ENCODE measurements at regions not wholly inside any gene's neighbourhood (a gene's known extent, or its start where the extent isn't known, plus 50 kb on each side); places are given as distances from the start of the nearest gene placed in this dataset.

- peaks cover 0 to 2% of the 10 kb centered on the region in 2 donors for H3K27me3 Mint-ChIP-seq
- ChIA-PET POLR2A (no interaction called here), CTCF (no interaction called here)
- no peak overlapping the region for H3K4me3 ChIP-seq (ENCODE audit: low read length)
- H3K36me3 Mint-ChIP-seq: no peaks in the 10 kb centered on the region
- H3K36me3 ChIP-seq (ENCODE audit: insufficient read depth, low read length): no peaks in the 10 kb centered on the region
- H3K4me3 Mint-ChIP-seq: no peak overlapping the region
- H3K27ac Mint-ChIP-seq: no peak overlapping the region
- H3K9me3 ChIP-seq (ENCODE audit: low read length): no peaks in the 10 kb centered on the region
- no peak overlapping the region for H3K27ac ChIP-seq (ENCODE audit: low read depth, low read length)
- no peak for DNase-seq
- no peaks in the 10 kb centered on the region for H3K27me3 ChIP-seq (ENCODE audit: insufficient read depth, low read length, poor library complexity, severe bottlenecking)
- no peaks in the 10 kb centered on the region for H3K4me1 Mint-ChIP-seq
- peaks cover 0 to 9% (median 0%) of the 10 kb centered on the region in 5 donors for H3K9me3 Mint-ChIP-seq
- no peaks in the 10 kb centered on the region for H3K4me1 ChIP-seq (ENCODE audit: insufficient read depth, low read length)
These were observed 233.3 kb downstream of the C1D start for GRCh38 chr2:67829470-67829869.

- ChIA-PET CTCF (no interaction called here), POLR2A (no interaction called here)
- Histone ChIP-seq H3K36me3 (ENCODE audit: insufficient read depth, low read length) (no peaks in the 10 kb centered on the region), H3K9me3 (ENCODE audit: low read length) (no peaks in the 10 kb centered on the region), H3K4me3 (ENCODE audit: low read length) (no peak overlapping the region), H3K4me1 (ENCODE audit: insufficient read depth, low read length) (no peaks in the 10 kb centered on the region), H3K27ac (ENCODE audit: low read depth, low read length) (no peak overlapping the region), H3K27me3 (ENCODE audit: insufficient read depth, low read length, poor library complexity, severe bottlenecking) (no peaks in the 10 kb centered on the region)
- no peak overlapping the region for H3K4me3 Mint-ChIP-seq
- no peaks in the 10 kb centered on the region for H3K4me1 Mint-ChIP-seq
- H3K9me3 Mint-ChIP-seq: peaks cover 0 to 4% (median 0%) of the 10 kb centered on the region in 5 donors
- no peaks in the 10 kb centered on the region for H3K36me3 Mint-ChIP-seq
- no peaks in the 10 kb centered on the region for H3K27me3 Mint-ChIP-seq
- DNase-seq: no peak
- H3K27ac Mint-ChIP-seq: no peak overlapping the region
These were observed 229.2 kb downstream of the C1D start for GRCh38 chr2:67833632-67834031.

DNA sequence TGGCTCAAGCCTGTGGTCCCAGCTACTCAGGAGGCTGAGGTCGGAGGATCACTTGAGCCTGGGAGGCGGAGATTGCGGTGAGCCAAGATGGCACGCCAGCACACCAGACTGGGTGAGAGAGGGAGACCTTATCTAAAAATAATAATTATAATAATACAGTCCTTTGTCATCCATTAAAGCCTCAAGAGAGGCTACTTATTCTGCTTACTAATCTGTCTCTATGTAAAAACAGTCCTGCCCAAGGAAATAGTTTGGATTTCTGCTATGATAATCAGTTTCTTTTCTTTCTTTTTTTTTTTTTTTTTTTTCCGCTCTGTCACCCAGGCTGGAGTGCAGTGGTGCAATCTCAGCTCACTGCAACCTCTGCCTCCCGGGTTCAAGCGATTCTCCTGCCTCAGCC is 228.3 kb downstream of the C1D start:
- Mint-ChIP-seq H3K4me1 (no peaks in the 10 kb centered on the region), H3K27me3 (no peaks in the 10 kb centered on the region), H3K36me3 (no peaks in the 10 kb centered on the region), H3K4me3 (no peak overlapping the region), H3K27ac (no peak overlapping the region), H3K9me3 (peaks cover 0 to 4% (median 0%) of the 10 kb centered on the region in 5 donors)
- Histone ChIP-seq H3K4me1 (ENCODE audit: insufficient read depth, low read length) (no peaks in the 10 kb centered on the region), H3K9me3 (ENCODE audit: low read length) (no peaks in the 10 kb centered on the region), H3K4me3 (ENCODE audit: low read length) (no peak overlapping the region), H3K36me3 (ENCODE audit: insufficient read depth, low read length) (no peaks in the 10 kb centered on the region), H3K27me3 (ENCODE audit: insufficient read depth, low read length, poor library complexity, severe bottlenecking) (no peaks in the 10 kb centered on the region), H3K27ac (ENCODE audit: low read depth, low read length) (no peak overlapping the region)
- DNase-seq: no peak
- ChIA-PET CTCF (no interaction called here), POLR2A (no interaction called here)

DNA sequence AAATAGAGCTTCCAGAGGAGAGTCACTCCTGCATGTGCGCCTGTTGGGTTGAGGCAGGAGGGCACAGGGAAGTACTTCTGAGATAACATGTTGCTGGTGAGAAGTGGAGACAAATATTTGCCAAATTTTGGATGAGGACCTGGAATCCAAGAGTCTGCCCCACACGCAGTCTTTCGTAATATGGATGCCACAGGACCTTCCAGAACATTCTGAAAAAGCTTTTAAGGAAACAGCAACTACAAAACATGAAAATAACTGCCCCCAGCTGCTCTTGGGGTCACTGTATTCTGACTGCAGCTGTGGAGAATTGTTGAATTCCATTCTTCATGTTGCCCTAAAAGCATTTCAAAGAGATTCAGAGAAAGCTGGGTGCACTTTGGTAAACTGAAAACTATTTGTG is 227.5 kb downstream of the C1D start:
- Mint-ChIP-seq H3K4me1 (no peaks in the 10 kb centered on the region), H3K9me3 (peaks cover 0 to 4% (median 0%) of the 10 kb centered on the region in 5 donors), H3K27ac (no peak overlapping the region), H3K4me3 (no peak overlapping the region), H3K27me3 (no peaks in the 10 kb centered on the region), H3K36me3 (no peaks in the 10 kb centered on the region)
- DNase-seq: no peak
- no peaks in the 10 kb centered on the region for H3K36me3 ChIP-seq (ENCODE audit: insufficient read depth, low read length)
- ChIA-PET CTCF (no interaction called here), POLR2A (no interaction called here)
- no peaks in the 10 kb centered on the region for H3K27me3 ChIP-seq (ENCODE audit: insufficient read depth, low read length, poor library complexity, severe bottlenecking)
- no peaks in the 10 kb centered on the region for H3K9me3 ChIP-seq (ENCODE audit: low read length)
- no peak overlapping the region for H3K4me3 ChIP-seq (ENCODE audit: low read length)
- no peaks in the 10 kb centered on the region for H3K4me1 ChIP-seq (ENCODE audit: insufficient read depth, low read length)
- no peak overlapping the region for H3K27ac ChIP-seq (ENCODE audit: low read depth, low read length)

DNA sequence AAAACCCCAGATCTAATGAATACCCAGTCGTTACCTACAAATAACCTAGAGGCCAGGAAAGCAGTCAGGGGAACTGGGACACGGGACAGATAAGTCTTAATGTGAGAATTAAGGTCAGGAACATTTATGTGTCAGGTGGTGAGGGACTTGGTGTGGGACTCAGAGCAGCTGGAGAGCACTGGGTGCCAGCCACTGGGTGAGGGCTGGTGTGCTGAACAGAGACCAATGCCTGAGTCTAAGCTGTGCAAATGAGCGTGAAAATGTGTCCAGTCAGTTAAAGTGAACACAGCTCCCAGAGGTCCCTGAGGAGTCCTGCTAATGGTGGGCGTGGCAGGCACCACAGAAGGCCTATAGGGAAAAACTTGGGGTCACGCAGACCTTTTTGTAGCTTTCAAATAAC is 225.9 kb downstream of the C1D start:
- Mint-ChIP-seq H3K27ac (no peak overlapping the region), H3K9me3 (peaks cover 0 to 3% (median 0%) of the 10 kb centered on the region in 5 donors), H3K36me3 (no peaks in the 10 kb centered on the region), H3K4me1 (no peaks in the 10 kb centered on the region), H3K4me3 (no peak overlapping the region), H3K27me3 (no peaks in the 10 kb centered on the region)
- Histone ChIP-seq H3K9me3 (ENCODE audit: low read length) (no peaks in the 10 kb centered on the region), H3K4me3 (ENCODE audit: low read length) (no peak overlapping the region), H3K27ac (ENCODE audit: low read depth, low read length) (no peak overlapping the region), H3K36me3 (ENCODE audit: insufficient read depth, low read length) (no peaks in the 10 kb centered on the region), H3K27me3 (ENCODE audit: insufficient read depth, low read length, poor library complexity, severe bottlenecking) (no peaks in the 10 kb centered on the region), H3K4me1 (ENCODE audit: insufficient read depth, low read length) (no peaks in the 10 kb centered on the region)
- no peak for DNase-seq
- CTCF ChIA-PET: interaction anchor here (1.0 kb wide), 1 partner anchor 9 kb away, joined by 4 read pairs; no protein-coding TSS in a partner anchor
- POLR2A ChIA-PET: no interaction called here

- Histone ChIP-seq H3K4me3 (ENCODE audit: low read length) (no peak overlapping the region), H3K27ac (ENCODE audit: low read depth, low read length) (no peak overlapping the region), H3K4me1 (ENCODE audit: insufficient read depth, low read length) (no peaks in the 10 kb centered on the region), H3K36me3 (ENCODE audit: insufficient read depth, low read length) (no peaks in the 10 kb centered on the region), H3K9me3 (ENCODE audit: low read length) (no peaks in the 10 kb centered on the region), H3K27me3 (ENCODE audit: insufficient read depth, low read length, poor library complexity, severe bottlenecking) (no peaks in the 10 kb centered on the region)
- ChIA-PET POLR2A (no interaction called here), CTCF (no interaction called here)
- H3K27me3 Mint-ChIP-seq: peaks cover 0 to 4% of the 10 kb centered on the region in 2 donors
- no peaks in the 10 kb centered on the region for H3K4me1 Mint-ChIP-seq
- peaks cover 0 to 3% (median 0%) of the 10 kb centered on the region in 5 donors for H3K9me3 Mint-ChIP-seq
- no peak for DNase-seq
- H3K36me3 Mint-ChIP-seq: no peaks in the 10 kb centered on the region
- H3K4me3 Mint-ChIP-seq: no peak overlapping the region
- no peak overlapping the region for H3K27ac Mint-ChIP-seq
These were observed 224.6 kb downstream of the C1D start for GRCh38 chr2:67838205-67838604.

- Histone ChIP-seq H3K36me3 (ENCODE audit: insufficient read depth, low read length) (no peaks in the 10 kb centered on the region), H3K4me1 (ENCODE audit: insufficient read depth, low read length) (no peaks in the 10 kb centered on the region), H3K27ac (ENCODE audit: low read depth, low read length) (no peak overlapping the region), H3K9me3 (ENCODE audit: low read length) (no peaks in the 10 kb centered on the region), H3K27me3 (ENCODE audit: insufficient read depth, low read length, poor library complexity, severe bottlenecking) (no peaks in the 10 kb centered on the region), H3K4me3 (ENCODE audit: low read length) (no peak overlapping the region)
- ChIA-PET POLR2A (no interaction called here), CTCF (no interaction called here)
- H3K9me3 Mint-ChIP-seq: no peaks in the 10 kb centered on the region
- H3K4me1 Mint-ChIP-seq: no peaks in the 10 kb centered on the region
- H3K27me3 Mint-ChIP-seq: peaks cover 4% of the 10 kb centered on the region in 2 donors
- H3K36me3 Mint-ChIP-seq: no peaks in the 10 kb centered on the region
- no peak overlapping the region for H3K27ac Mint-ChIP-seq
- no peak for DNase-seq
- H3K4me3 Mint-ChIP-seq: no peak overlapping the region
These were observed 223.6 kb downstream of the C1D start for GRCh38 chr2:67839242-67839641.

- CTCF ChIA-PET: no interaction called here
- Histone ChIP-seq H3K4me3 (ENCODE audit: low read length) (no peak overlapping the region), H3K27ac (ENCODE audit: low read depth, low read length) (no peak overlapping the region), H3K36me3 (ENCODE audit: insufficient read depth, low read length) (no peaks in the 10 kb centered on the region), H3K27me3 (ENCODE audit: insufficient read depth, low read length, poor library complexity, severe bottlenecking) (no peaks in the 10 kb centered on the region), H3K9me3 (ENCODE audit: low read length) (no peaks in the 10 kb centered on the region), H3K4me1 (ENCODE audit: insufficient read depth, low read length) (no peaks in the 10 kb centered on the region)
- H3K9me3 Mint-ChIP-seq: no peaks in the 10 kb centered on the region
- H3K27me3 Mint-ChIP-seq: peaks cover 8% of the 10 kb centered on the region in 2 donors
- POLR2A ChIA-PET: no interaction called here
- no peak for DNase-seq
- H3K4me3 Mint-ChIP-seq: no peak overlapping the region
- no peak overlapping the region for H3K27ac Mint-ChIP-seq
- no peaks in the 10 kb centered on the region for H3K4me1 Mint-ChIP-seq
- H3K36me3 Mint-ChIP-seq: no peaks in the 10 kb centered on the region
These were observed 223.1 kb downstream of the C1D start for GRCh38 chr2:67839668-67840067.

DNA sequence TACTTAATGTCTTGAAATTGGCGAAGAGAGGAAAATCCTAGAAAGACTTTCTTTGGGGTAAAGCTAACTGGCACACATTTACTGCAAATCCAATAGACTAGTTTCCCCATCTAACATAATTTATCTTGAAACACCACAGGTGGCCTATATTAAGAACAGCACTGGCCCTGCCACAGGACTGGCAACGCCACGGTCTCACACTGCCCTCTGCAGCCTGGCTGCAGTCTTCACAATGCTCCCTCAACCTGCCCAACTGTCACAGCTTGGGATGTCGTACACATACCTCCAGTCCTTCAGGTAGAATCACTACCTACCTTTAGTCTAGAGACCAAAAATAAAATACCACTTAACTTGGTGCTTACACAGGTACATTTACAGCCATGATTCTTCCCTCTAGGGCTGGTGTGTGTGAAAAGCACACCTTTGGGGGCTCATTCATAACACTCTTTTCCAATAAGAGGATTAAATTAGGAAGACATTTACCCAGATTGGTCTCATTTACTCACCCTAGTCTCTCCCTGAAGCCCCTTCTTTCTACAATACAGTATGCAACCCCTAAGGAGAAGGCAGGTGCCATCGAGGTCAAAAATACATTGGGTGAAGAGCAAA is 222.2 kb downstream of the C1D start:
- H3K9me3 Mint-ChIP-seq: no peaks in the 10 kb centered on the region
- no peak overlapping the region for H3K27ac Mint-ChIP-seq
- Histone ChIP-seq H3K36me3 (ENCODE audit: insufficient read depth, low read length) (no peaks in the 10 kb centered on the region), H3K27ac (ENCODE audit: low read depth, low read length) (no peak overlapping the region), H3K9me3 (ENCODE audit: low read length) (no peaks in the 10 kb centered on the region), H3K27me3 (ENCODE audit: insufficient read depth, low read length, poor library complexity, severe bottlenecking) (no peaks in the 10 kb centered on the region), H3K4me1 (ENCODE audit: insufficient read depth, low read length) (no peaks in the 10 kb centered on the region), H3K4me3 (ENCODE audit: low read length) (no peak overlapping the region)
- CTCF ChIA-PET: no interaction called here
- no peaks in the 10 kb centered on the region for H3K36me3 Mint-ChIP-seq
- no peaks in the 10 kb centered on the region for H3K4me1 Mint-ChIP-seq
- DNase-seq: no peak
- POLR2A ChIA-PET: no interaction called here
- no peak overlapping the region for H3K4me3 Mint-ChIP-seq
- peaks cover 8 to 12% of the 10 kb centered on the region in 2 donors for H3K27me3 Mint-ChIP-seq
